Upper lobe of left lung (tissue), 6 donors: ENCODE measurements at regions not wholly inside any gene's neighbourhood (a gene's known extent, or its start where the extent isn't known, plus 50 kb on each side); places are given as distances from the start of the nearest gene placed in this dataset.
A peak's percentile ranks its signal among the peaks of the same experiment; 100 is the strongest.

ENCODE experiments used
- ATAC-seq, 2 donors: fragments of 200-7000 bp; cut with Tn5 transposase; one replicate each; pipeline ENCODE4 v1.9.1; 2022; ENCODE audit warnings: mild to moderate bottlenecking in 2 of 2, moderate library complexity in 2 of 2; ENCODE audit not compliant: low FRiP score in 2 of 2
- DNase-seq, 2 donors: peaks; one replicate each; pipeline ENCODE4 v3.0.0-alpha.2; 2019 to 2020
- H3K27ac ChIP-seq, 4 donors: fragments of 200-600 bp; sonication (generic); one replicate each; pipeline ENCODE4 v1.5.1; 2016 to 2019
- H3K27me3 ChIP-seq, 4 donors: fragments of 200-600 bp; sonication (generic); one replicate each; pipeline ENCODE4 v1.5.1; 2017 to 2019
- H3K36me3 ChIP-seq, 4 donors: fragments of 200-600 bp; sonication (generic); one replicate each; pipeline ENCODE4 v1.5.1; 2016 to 2019
- H3K4me1 ChIP-seq, 4 donors: fragments of 200-600 bp; sonication (generic); one replicate each; pipeline ENCODE4 v1.5.1; 2018 to 2019
- H3K4me3 ChIP-seq, 4 donors: fragments of 200-600 bp; sonication (generic); one replicate each; pipeline ENCODE4 v1.5.1; 2017 to 2019; ENCODE audit warnings: mild to moderate bottlenecking in 2 of 4, moderate library complexity in 1 of 4
- H3K9me3 ChIP-seq, 4 donors: fragments of 200-600 bp; sonication (generic); one replicate each; pipeline ENCODE4 v1.5.1; 2018 to 2019
- EP300 ChIP-seq, 4 donors: sonication (generic); formaldehyde crosslinking; IDR thresholded peaks; one replicate each; pipeline ENCODE4 v1.5.1; 2017; ENCODE audit warnings: antibody characterized with exemption in 4 of 4, control low read depth in 2 of 4
- POLR2A ChIP-seq, 4 donors: fragments of 450-650 bp; IDR thresholded peaks; one replicate each; pipeline ENCODE4 v1.5.1; 2016 to 2017; ENCODE audit warnings: antibody characterized with exemption in 4 of 4, mild to moderate bottlenecking in 2 of 4
- POLR2AphosphoS5 ChIP-seq, 2 donors: sonication (generic); formaldehyde crosslinking; IDR thresholded peaks; one replicate each; pipeline ENCODE4 v1.5.1; 2017; ENCODE audit warnings: antibody characterized with exemption in 2 of 2
- WGBS, 2 donors: methylation state at CpG; one replicate each; pipeline ENCODE4 v1.1.5; 2017 to 2018; 5-methylcytosine and 5-hydroxymethylcytosine counted together
- TF ChIP-seq, protein P1 (sequence below), 6 experiments: fragments of 450-650 bp in 4 of 6; fragments of 200-600 bp in 2 of 6; sonication (generic) in 2 of 6; IDR thresholded peaks; one replicate each; pipeline ENCODE4 v1.5.1; 2016 to 2019; ENCODE audit warnings: antibody characterized with exemption in 6 of 6
- donor health status: DM: no; HTN: no; CAD: no; lungs with moderate emphysema.
- donor health status: DM: no; HTN: yes; CAD: no; lungs with severe emphysema.

GRCh38 chr4:79057772-79058171, 118.5 kb upstream of the PAQR3 start:
- TF ChIP-seq POLR2A (IDR thresholded peaks at IDR 0.05) (no peak), EP300 (IDR thresholded peaks at IDR 0.05) (no peak), POLR2AphosphoS5 (IDR thresholded peaks at IDR 0.05) (no peak)
- TF ChIP-seq, protein P1, sequence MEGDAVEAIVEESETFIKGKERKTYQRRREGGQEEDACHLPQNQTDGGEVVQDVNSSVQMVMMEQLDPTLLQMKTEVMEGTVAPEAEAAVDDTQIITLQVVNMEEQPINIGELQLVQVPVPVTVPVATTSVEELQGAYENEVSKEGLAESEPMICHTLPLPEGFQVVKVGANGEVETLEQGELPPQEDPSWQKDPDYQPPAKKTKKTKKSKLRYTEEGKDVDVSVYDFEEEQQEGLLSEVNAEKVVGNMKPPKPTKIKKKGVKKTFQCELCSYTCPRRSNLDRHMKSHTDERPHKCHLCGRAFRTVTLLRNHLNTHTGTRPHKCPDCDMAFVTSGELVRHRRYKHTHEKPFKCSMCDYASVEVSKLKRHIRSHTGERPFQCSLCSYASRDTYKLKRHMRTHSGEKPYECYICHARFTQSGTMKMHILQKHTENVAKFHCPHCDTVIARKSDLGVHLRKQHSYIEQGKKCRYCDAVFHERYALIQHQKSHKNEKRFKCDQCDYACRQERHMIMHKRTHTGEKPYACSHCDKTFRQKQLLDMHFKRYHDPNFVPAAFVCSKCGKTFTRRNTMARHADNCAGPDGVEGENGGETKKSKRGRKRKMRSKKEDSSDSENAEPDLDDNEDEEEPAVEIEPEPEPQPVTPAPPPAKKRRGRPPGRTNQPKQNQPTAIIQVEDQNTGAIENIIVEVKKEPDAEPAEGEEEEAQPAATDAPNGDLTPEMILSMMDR (IDR thresholded peaks at IDR 0.05): no peak
- DNase-seq (no peak), ATAC-seq (no peak)
- H3K27me3 ChIP-seq: no peaks in the 10 kb centered on the region
- H3K4me1 ChIP-seq: no peaks in the 10 kb centered on the region
- no peak overlapping the region for H3K4me3 ChIP-seq
- H3K36me3 ChIP-seq: no peaks in the 10 kb centered on the region
- WGBS, 2 donors: 86 to 87% methylated on average over 2 of the region's 2 CpGs
- no peak overlapping the region for H3K27ac ChIP-seq
- H3K9me3 ChIP-seq: no peaks in the 10 kb centered on the region

DNA sequence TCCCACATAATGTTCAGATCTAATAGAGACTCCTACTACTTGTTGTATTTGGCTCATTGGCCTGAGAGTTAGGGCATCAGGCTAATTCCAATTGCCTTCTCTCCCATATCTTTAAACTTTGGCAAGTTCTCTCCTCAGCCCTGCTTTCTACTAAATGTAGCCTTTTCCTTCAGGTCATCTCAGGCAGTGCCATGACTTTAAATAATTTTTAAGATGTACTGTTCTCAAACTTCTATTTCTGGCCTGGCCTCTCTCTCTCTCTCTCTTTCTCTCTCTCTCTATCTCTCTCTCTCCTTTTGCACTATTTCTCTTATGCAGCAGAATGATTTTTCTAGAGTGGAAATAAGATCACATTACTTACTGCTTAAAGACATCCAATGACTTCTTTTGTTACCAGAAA, 114.5 kb upstream of the PAQR3 start:
- no peak for DNase-seq
- Histone ChIP-seq H3K27ac (no peak overlapping the region), H3K9me3 (no peaks in the 10 kb centered on the region), H3K4me3 (no peak overlapping the region), H3K27me3 (no peaks in the 10 kb centered on the region), H3K4me1 (no peaks in the 10 kb centered on the region), H3K36me3 (no peaks in the 10 kb centered on the region)
- TF ChIP-seq POLR2AphosphoS5 (IDR thresholded peaks at IDR 0.05) (no peak), POLR2A (IDR thresholded peaks at IDR 0.05) (no peak)
- TF ChIP-seq, protein P1 (IDR thresholded peaks at IDR 0.05): no peak
- no peak for ATAC-seq

- H3K27ac ChIP-seq: no peak overlapping the region
- ATAC-seq (no peak), DNase-seq (no peak)
- no peaks in the 10 kb centered on the region for H3K36me3 ChIP-seq
- peaks cover 0 to 5% (median 0%) of the 10 kb centered on the region in 4 donors for H3K4me1 ChIP-seq
- no peak overlapping the region for H3K4me3 ChIP-seq
- no peaks in the 10 kb centered on the region for H3K9me3 ChIP-seq
- WGBS, 2 donors: 77 to 78% methylated on average over 6 of the region's 6 CpGs
- H3K27me3 ChIP-seq: no peaks in the 10 kb centered on the region
- TF ChIP-seq POLR2A (IDR thresholded peaks at IDR 0.05): no peak
- TF ChIP-seq, protein P1 (IDR thresholded peaks at IDR 0.05): no peak
- TF ChIP-seq EP300 (IDR thresholded peaks at IDR 0.05): no peak
- no peak for TF ChIP-seq POLR2AphosphoS5 (IDR thresholded peaks at IDR 0.05)
Measured at GRCh38 chr4:79050541-79050880, 111.3 kb upstream of the PAQR3 start.

DNA sequence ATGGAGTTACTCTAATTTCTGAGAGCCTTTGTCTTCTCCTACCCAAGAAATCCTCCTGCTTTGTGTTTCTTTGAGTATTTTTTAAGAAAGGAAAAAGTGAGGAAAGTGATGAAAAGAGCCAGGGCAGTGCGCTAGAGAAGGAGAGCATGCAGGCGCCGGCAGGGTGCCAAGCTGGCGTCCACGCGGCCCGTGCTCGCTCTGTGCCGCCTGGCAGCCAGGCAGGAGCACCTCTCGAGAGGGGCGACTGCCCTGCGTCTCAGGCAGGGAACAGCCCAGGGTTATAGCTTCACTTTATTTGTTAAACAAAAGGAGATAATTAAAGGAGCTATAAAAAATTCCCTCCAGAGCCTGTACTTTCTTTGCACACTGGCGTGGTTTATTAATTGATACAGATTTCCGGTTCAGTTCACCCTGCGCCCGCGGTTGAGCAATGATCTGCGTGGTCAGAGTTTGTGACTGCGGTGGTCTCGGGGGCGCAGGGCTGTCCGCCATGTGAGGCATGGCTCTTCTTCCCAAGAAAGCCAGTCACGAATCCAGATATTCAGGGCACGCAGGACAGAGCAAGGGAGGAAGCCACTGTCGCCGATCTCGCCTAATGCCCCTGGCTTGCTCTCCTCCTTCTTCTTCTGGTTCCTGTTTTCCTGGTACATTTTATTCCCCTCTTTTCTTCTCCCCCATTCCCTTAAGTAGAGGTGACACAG, 110.8 kb upstream of the PAQR3 start:
- no peak overlapping the region for H3K4me3 ChIP-seq
- H3K9me3 ChIP-seq: no peaks in the 10 kb centered on the region
- H3K36me3 ChIP-seq: no peaks in the 10 kb centered on the region
- WGBS, 2 donors: 91 to 97% methylated on average over 27 of the region's 27 CpGs
- ATAC-seq (no peak), DNase-seq (peak in 1 of 2 donors; percentile 56)
- TF ChIP-seq POLR2AphosphoS5 (IDR thresholded peaks at IDR 0.05): no peak
- H3K27me3 ChIP-seq: no peaks in the 10 kb centered on the region
- peaks cover 0 to 5% (median 0%) of the 10 kb centered on the region in 4 donors for H3K4me1 ChIP-seq
- H3K27ac ChIP-seq: no peak overlapping the region

- H3K9me3 ChIP-seq: no peaks in the 10 kb centered on the region
- H3K4me3 ChIP-seq: no peak overlapping the region
- no peaks in the 10 kb centered on the region for H3K27me3 ChIP-seq
- DNase-seq (no peak), ATAC-seq (no peak)
- WGBS, 2 donors: 72 to 75% methylated on average over 4 of the region's 4 CpGs
- H3K4me1 ChIP-seq: peaks cover 0 to 5% (median 0%) of the 10 kb centered on the region in 4 donors
- no peaks in the 10 kb centered on the region for H3K36me3 ChIP-seq
- H3K27ac ChIP-seq: no peak overlapping the region
- TF ChIP-seq POLR2AphosphoS5 (IDR thresholded peaks at IDR 0.05) (no peak), EP300 (IDR thresholded peaks at IDR 0.05) (no peak), POLR2A (IDR thresholded peaks at IDR 0.05) (no peak)
- TF ChIP-seq, protein P1 (IDR thresholded peaks at IDR 0.05): no peak
Measured at GRCh38 chr4:79048878-79049277, 109.6 kb upstream of the PAQR3 start.
